Brain microvascular endothelial cell (primary cell): ENCODE measurements at regions not wholly inside any gene's neighbourhood (a gene's known extent, or its start where the extent isn't known, plus 50 kb on each side); places are given as distances from the start of the nearest gene placed in this dataset.
"Not testable (repeated sequence)": the region's sequence is repeated elsewhere in the genome, so short reads cannot be mapped to it uniquely, and the experiment has no call there.

Experiments used
- DNase-seq: peaks from one replicate; pipeline ENCODE4 v3.0.0-alpha.2; 2020
- H3K27ac ChIP-seq: fragments of 250-450 bp; sonication (Bioruptor Pico); 2 replicates; pipeline ENCODE4 v1.5.1; 2020; ENCODE audit warnings: mild to moderate bottlenecking, moderate library complexity
- H3K27me3 ChIP-seq: fragments of 250-450 bp; sonication (Bioruptor Pico); replicated peaks from 2 replicates; pipeline ENCODE4 v1.5.1; 2020; ENCODE audit warnings: mild to moderate bottlenecking
- H3K36me3 ChIP-seq: fragments of 250-450 bp; sonication (Bioruptor Pico); replicated peaks from 2 replicates; pipeline ENCODE4 v1.5.1; 2020; ENCODE audit warnings: mild to moderate bottlenecking
- H3K4me3 ChIP-seq: 2 replicates; pipeline ENCODE4 v1.5.1; 2011; ENCODE audit warnings: low read depth, mild to moderate bottlenecking, control low read depth, low read length, moderate library complexity
- in situ Hi-C: cut with HindIII; loops from 2 replicates; pipeline ENCODE4 v1.10.0; 2017; ENCODE audit warnings: low sequenced_read_pairs, low pct_ligation_motif_present
- TF ChIP-seq, protein P1 (sequence below): IDR thresholded peaks from 2 replicates; pipeline ENCODE4 v1.5.1; 2011; ENCODE audit warnings: low read depth, mild to moderate bottlenecking, moderate library complexity, low read length, control low read depth, inconsistent platforms; ENCODE audit errors: missing control alignments

- in situ Hi-C loops = no loop called here
- TF ChIP-seq, protein P1, sequence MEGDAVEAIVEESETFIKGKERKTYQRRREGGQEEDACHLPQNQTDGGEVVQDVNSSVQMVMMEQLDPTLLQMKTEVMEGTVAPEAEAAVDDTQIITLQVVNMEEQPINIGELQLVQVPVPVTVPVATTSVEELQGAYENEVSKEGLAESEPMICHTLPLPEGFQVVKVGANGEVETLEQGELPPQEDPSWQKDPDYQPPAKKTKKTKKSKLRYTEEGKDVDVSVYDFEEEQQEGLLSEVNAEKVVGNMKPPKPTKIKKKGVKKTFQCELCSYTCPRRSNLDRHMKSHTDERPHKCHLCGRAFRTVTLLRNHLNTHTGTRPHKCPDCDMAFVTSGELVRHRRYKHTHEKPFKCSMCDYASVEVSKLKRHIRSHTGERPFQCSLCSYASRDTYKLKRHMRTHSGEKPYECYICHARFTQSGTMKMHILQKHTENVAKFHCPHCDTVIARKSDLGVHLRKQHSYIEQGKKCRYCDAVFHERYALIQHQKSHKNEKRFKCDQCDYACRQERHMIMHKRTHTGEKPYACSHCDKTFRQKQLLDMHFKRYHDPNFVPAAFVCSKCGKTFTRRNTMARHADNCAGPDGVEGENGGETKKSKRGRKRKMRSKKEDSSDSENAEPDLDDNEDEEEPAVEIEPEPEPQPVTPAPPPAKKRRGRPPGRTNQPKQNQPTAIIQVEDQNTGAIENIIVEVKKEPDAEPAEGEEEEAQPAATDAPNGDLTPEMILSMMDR = no peak
- H3K27ac ChIP-seq = no peak overlapping the region
- H3K27me3 ChIP-seq = no peaks in the 10 kb centered on the region
- H3K36me3 ChIP-seq = no peaks in the 10 kb centered on the region
- no peak for DNase-seq
- H3K4me3 ChIP-seq = no peak overlapping the region
Observed at GRCh38 chr1:60657926-60658325, 424.4 kb upstream of the NFIA start.

GRCh38 chr1:60655679-60656355 is 426.5 kb upstream of the NFIA start:
- Histone ChIP-seq H3K36me3 (no peaks in the 10 kb centered on the region), H3K27ac (no peak overlapping the region), H3K27me3 (no peaks in the 10 kb centered on the region), H3K4me3 (no peak overlapping the region)
- TF ChIP-seq, protein P1 = no peak
- DNase-seq = no peak
- in situ Hi-C loops = no loop called here

- H3K27me3 ChIP-seq, H3K27ac ChIP-seq, in situ Hi-C loops, DNase-seq, H3K36me3 ChIP-seq, H3K4me3 ChIP-seq: not testable (repeated sequence)
Observed at GRCh38 chr1:60640033-60640551, 442.3 kb upstream of the NFIA start.

- H3K4me3 ChIP-seq = no peak overlapping the region
- in situ Hi-C loops = no loop called here
- no peaks in the 10 kb centered on the region for H3K27me3 ChIP-seq
- no peak for DNase-seq
- H3K36me3 ChIP-seq = no peaks in the 10 kb centered on the region
- TF ChIP-seq, protein P1 = no peak
- H3K27ac ChIP-seq = no peak overlapping the region
Observed at GRCh38 chr1:60639287-60639686, 443.1 kb upstream of the NFIA start.

GRCh38 chr1:60637651-60638050 is 444.7 kb upstream of the NFIA start:
- DNase-seq = peak; percentile 9
- Histone ChIP-seq H3K36me3 (no peaks in the 10 kb centered on the region), H3K27ac (no peak overlapping the region), H3K27me3 (no peaks in the 10 kb centered on the region), H3K4me3 (no peak overlapping the region)
- TF ChIP-seq, protein P1 = no peak
- in situ Hi-C loops = no loop called here

GRCh38 chr1:60636946-60637345 is 445.4 kb upstream of the NFIA start:
- H3K36me3 ChIP-seq = no peaks in the 10 kb centered on the region
- in situ Hi-C loops = no loop called here

More at GRCh38 chr1:60636946-60637345, 445.4 kb upstream of the NFIA start:
- Histone ChIP-seq H3K4me3 (no peak overlapping the region), H3K27ac (no peak overlapping the region), H3K27me3 (no peaks in the 10 kb centered on the region)
- TF ChIP-seq, protein P1 = no peak
- no peak for DNase-seq
